ENCODE measurements at regions not wholly inside any gene's neighbourhood (a gene's known extent, or its start where the extent isn't known, plus 50 kb on each side); places are given as distances from the start of the nearest gene placed in this dataset.

GRCh38 chr6:111973927-111974639 lies 79.8 kb upstream of the CCN6 start:
- no peaks in the 10 kb centered on the region for H3K9me3 ChIP-seq (ENCODE audit: control insufficient read depth, low read length)
- H3K36me3 ChIP-seq (ENCODE audit: control insufficient read depth, insufficient read depth, low read length): no peaks in the 10 kb centered on the region
- H3K27ac ChIP-seq (ENCODE audit: insufficient read depth, low read length, poor library complexity, severe bottlenecking): peak overlapping the region; percentile 86
- no peak overlapping the region for H3K4me3 ChIP-seq (ENCODE audit: insufficient read depth, low read depth, low read length, poor library complexity, severe bottlenecking)
- peaks cover 22% of the 10 kb centered on the region for H3K4me1 ChIP-seq (ENCODE audit: control insufficient read depth, insufficient read depth, low read length, poor library complexity, severe bottlenecking)
- no peaks in the 10 kb centered on the region for H3K27me3 ChIP-seq (replicated peaks; ENCODE audit: control insufficient read depth, insufficient read depth, low read length, poor library complexity, severe bottlenecking)
- DNase-seq: no peak

GRCh38 chr6:111975466-111975865 lies 78.4 kb upstream of the CCN6 start:
- no peak for DNase-seq
- Histone ChIP-seq H3K9me3 (ENCODE audit: control insufficient read depth, low read length) (no peaks in the 10 kb centered on the region), H3K4me3 (ENCODE audit: insufficient read depth, low read depth, low read length, poor library complexity, severe bottlenecking) (no peak overlapping the region), H3K27me3 (replicated peaks; ENCODE audit: control insufficient read depth, insufficient read depth, low read length, poor library complexity, severe bottlenecking) (no peaks in the 10 kb centered on the region), H3K36me3 (ENCODE audit: control insufficient read depth, insufficient read depth, low read length) (no peaks in the 10 kb centered on the region), H3K27ac (ENCODE audit: insufficient read depth, low read length, poor library complexity, severe bottlenecking) (peak overlapping the region; percentile 86), H3K4me1 (ENCODE audit: control insufficient read depth, insufficient read depth, low read length, poor library complexity, severe bottlenecking) (peaks cover 22% of the 10 kb centered on the region)

GRCh38 chr6:111976139-111976538 lies 77.8 kb upstream of the CCN6 start:
- H3K4me1 ChIP-seq (ENCODE audit: control insufficient read depth, insufficient read depth, low read length, poor library complexity, severe bottlenecking): peaks cover 22% of the 10 kb centered on the region

GRCh38 chr6:111978532-111979149 lies 75.3 kb upstream of the CCN6 start:
- Histone ChIP-seq H3K36me3 (ENCODE audit: control insufficient read depth, insufficient read depth, low read length) (no peaks in the 10 kb centered on the region), H3K9me3 (ENCODE audit: control insufficient read depth, low read length) (no peaks in the 10 kb centered on the region), H3K4me1 (ENCODE audit: control insufficient read depth, insufficient read depth, low read length, poor library complexity, severe bottlenecking) (peaks cover 15% of the 10 kb centered on the region), H3K27me3 (replicated peaks; ENCODE audit: control insufficient read depth, insufficient read depth, low read length, poor library complexity, severe bottlenecking) (no peaks in the 10 kb centered on the region), H3K27ac (ENCODE audit: insufficient read depth, low read length, poor library complexity, severe bottlenecking) (no peak overlapping the region), H3K4me3 (ENCODE audit: insufficient read depth, low read depth, low read length, poor library complexity, severe bottlenecking) (no peak overlapping the region)
- no peak for DNase-seq

More at GRCh38 chr6:111976139-111976538, 77.8 kb upstream of the CCN6 start:
- Histone ChIP-seq H3K4me3 (ENCODE audit: insufficient read depth, low read depth, low read length, poor library complexity, severe bottlenecking) (no peak overlapping the region), H3K36me3 (ENCODE audit: control insufficient read depth, insufficient read depth, low read length) (no peaks in the 10 kb centered on the region), H3K27me3 (replicated peaks; ENCODE audit: control insufficient read depth, insufficient read depth, low read length, poor library complexity, severe bottlenecking) (no peaks in the 10 kb centered on the region), H3K9me3 (ENCODE audit: control insufficient read depth, low read length) (no peaks in the 10 kb centered on the region), H3K27ac (ENCODE audit: insufficient read depth, low read length, poor library complexity, severe bottlenecking) (no peak overlapping the region)
- no peak for DNase-seq

- Histone ChIP-seq H3K4me1 (ENCODE audit: control insufficient read depth, insufficient read depth, low read length, poor library complexity, severe bottlenecking) (peaks cover 14% of the 10 kb centered on the region), H3K4me3 (ENCODE audit: insufficient read depth, low read depth, low read length, poor library complexity, severe bottlenecking) (no peak overlapping the region), H3K27me3 (replicated peaks; ENCODE audit: control insufficient read depth, insufficient read depth, low read length, poor library complexity, severe bottlenecking) (no peaks in the 10 kb centered on the region), H3K36me3 (ENCODE audit: control insufficient read depth, insufficient read depth, low read length) (no peaks in the 10 kb centered on the region), H3K27ac (ENCODE audit: insufficient read depth, low read length, poor library complexity, severe bottlenecking) (no peak overlapping the region), H3K9me3 (ENCODE audit: control insufficient read depth, low read length) (no peaks in the 10 kb centered on the region)
- DNase-seq: no peak
Measured at GRCh38 chr6:111979633-111980032, 74.3 kb upstream of the CCN6 start.

- Histone ChIP-seq H3K9me3 (ENCODE audit: control insufficient read depth, low read length) (no peaks in the 10 kb centered on the region), H3K4me1 (ENCODE audit: control insufficient read depth, insufficient read depth, low read length, poor library complexity, severe bottlenecking) (peaks cover 18% of the 10 kb centered on the region), H3K4me3 (ENCODE audit: insufficient read depth, low read depth, low read length, poor library complexity, severe bottlenecking) (no peak overlapping the region), H3K27ac (ENCODE audit: insufficient read depth, low read length, poor library complexity, severe bottlenecking) (no peak overlapping the region), H3K27me3 (replicated peaks; ENCODE audit: control insufficient read depth, insufficient read depth, low read length, poor library complexity, severe bottlenecking) (no peaks in the 10 kb centered on the region), H3K36me3 (ENCODE audit: control insufficient read depth, insufficient read depth, low read length) (no peaks in the 10 kb centered on the region)
- DNase-seq: no peak
Measured at GRCh38 chr6:111980143-111980542, 73.8 kb upstream of the CCN6 start.

GRCh38 chr6:111980971-111981840 lies 72.7 kb upstream of the CCN6 start:
- peaks cover 21% of the 10 kb centered on the region for H3K4me1 ChIP-seq (ENCODE audit: control insufficient read depth, insufficient read depth, low read length, poor library complexity, severe bottlenecking)
- H3K27me3 ChIP-seq (replicated peaks; ENCODE audit: control insufficient read depth, insufficient read depth, low read length, poor library complexity, severe bottlenecking): no peaks in the 10 kb centered on the region
- H3K4me3 ChIP-seq (ENCODE audit: insufficient read depth, low read depth, low read length, poor library complexity, severe bottlenecking): no peak overlapping the region
- no peak for DNase-seq
- H3K9me3 ChIP-seq (ENCODE audit: control insufficient read depth, low read length): no peaks in the 10 kb centered on the region
- H3K27ac ChIP-seq (ENCODE audit: insufficient read depth, low read length, poor library complexity, severe bottlenecking): no peak overlapping the region
- no peaks in the 10 kb centered on the region for H3K36me3 ChIP-seq (ENCODE audit: control insufficient read depth, insufficient read depth, low read length)

- Histone ChIP-seq H3K27ac (ENCODE audit: insufficient read depth, low read length, poor library complexity, severe bottlenecking) (no peak overlapping the region), H3K36me3 (ENCODE audit: control insufficient read depth, insufficient read depth, low read length) (no peaks in the 10 kb centered on the region), H3K9me3 (ENCODE audit: control insufficient read depth, low read length) (no peaks in the 10 kb centered on the region), H3K4me1 (ENCODE audit: control insufficient read depth, insufficient read depth, low read length, poor library complexity, severe bottlenecking) (peaks cover 21% of the 10 kb centered on the region), H3K4me3 (ENCODE audit: insufficient read depth, low read depth, low read length, poor library complexity, severe bottlenecking) (no peak overlapping the region), H3K27me3 (replicated peaks; ENCODE audit: control insufficient read depth, insufficient read depth, low read length, poor library complexity, severe bottlenecking) (no peaks in the 10 kb centered on the region)
- no peak for DNase-seq
Measured at GRCh38 chr6:111982681-111983080, 71.2 kb upstream of the CCN6 start.

- DNase-seq: no peak
- no peak overlapping the region for H3K4me3 ChIP-seq (ENCODE audit: insufficient read depth, low read depth, low read length, poor library complexity, severe bottlenecking)
- H3K27me3 ChIP-seq (replicated peaks; ENCODE audit: control insufficient read depth, insufficient read depth, low read length, poor library complexity, severe bottlenecking): no peaks in the 10 kb centered on the region
- peaks cover 21% of the 10 kb centered on the region for H3K4me1 ChIP-seq (ENCODE audit: control insufficient read depth, insufficient read depth, low read length, poor library complexity, severe bottlenecking)
- no peak overlapping the region for H3K27ac ChIP-seq (ENCODE audit: insufficient read depth, low read length, poor library complexity, severe bottlenecking)
- H3K36me3 ChIP-seq (ENCODE audit: control insufficient read depth, insufficient read depth, low read length): no peaks in the 10 kb centered on the region
- H3K9me3 ChIP-seq (ENCODE audit: control insufficient read depth, low read length): no peaks in the 10 kb centered on the region
Measured at GRCh38 chr6:111983193-111983592, 70.7 kb upstream of the CCN6 start.

GRCh38 chr6:111984081-111984480 lies 69.8 kb upstream of the CCN6 start:
- Histone ChIP-seq H3K27me3 (replicated peaks; ENCODE audit: control insufficient read depth, insufficient read depth, low read length, poor library complexity, severe bottlenecking) (no peaks in the 10 kb centered on the region), H3K4me3 (ENCODE audit: insufficient read depth, low read depth, low read length, poor library complexity, severe bottlenecking) (no peak overlapping the region), H3K9me3 (ENCODE audit: control insufficient read depth, low read length) (no peaks in the 10 kb centered on the region), H3K27ac (ENCODE audit: insufficient read depth, low read length, poor library complexity, severe bottlenecking) (no peak overlapping the region), H3K4me1 (ENCODE audit: control insufficient read depth, insufficient read depth, low read length, poor library complexity, severe bottlenecking) (peaks cover 27% of the 10 kb centered on the region), H3K36me3 (ENCODE audit: control insufficient read depth, insufficient read depth, low read length) (no peaks in the 10 kb centered on the region)
- DNase-seq: no peak

Data from effector memory CD4-positive, alpha-beta T cell (primary cell).